ENCODE measurements at regions not wholly inside any gene's neighbourhood (a gene's known extent, or its start where the extent isn't known, plus 50 kb on each side); places are given as distances from the start of the nearest gene placed in this dataset.

GRCh38 chr5:57577432-57578175 lies 95.0 kb upstream of the ACTBL2 start:
- H2BK5ac ChIP-seq (ENCODE audit: low read depth, low read length): no peak overlapping the region
- ChIA-PET CTCF (ENCODE audit: partially characterized antibody) (interaction anchor here (1.0 kb wide), 1 partner anchor 73 kb away, joined by 3 read pairs; no protein-coding TSS in a partner anchor), POLR2A (ENCODE audit: partially characterized antibody) (no interaction called here)
- H2AK5ac ChIP-seq (ENCODE audit: low read depth, low read length): no peak overlapping the region
- H3K36me3 ChIP-seq (ENCODE audit: control insufficient read depth in 2 of 4, insufficient read depth in 4 of 4, low read length in 3 of 4): no peaks in the 10 kb centered on the region
- no peak overlapping the region for H4K91ac ChIP-seq (replicated peaks; ENCODE audit: insufficient read length, low read length)
- H3K23me2 ChIP-seq (ENCODE audit: low read depth, low read length): no peaks in the 10 kb centered on the region
- no peak overlapping the region for H2BK120ac ChIP-seq (replicated peaks; ENCODE audit: low read depth, low read length)
- H3K4me2 ChIP-seq (ENCODE audit: insufficient read depth in 1 of 2, low read depth in 2 of 2, low read length in 2 of 2): no peak overlapping the region
- TF ChIP-seq POU5F1 (IDR thresholded peaks at IDR 0.05; ENCODE audit: low read depth, low read length) (no peak), BCL11A (IDR thresholded peaks at IDR 0.05; ENCODE audit: low read depth in 2 of 2, low read length in 2 of 2) (no peak), MAX (IDR thresholded peaks at IDR 0.05) (no peak), SIN3A (conservative IDR thresholded peaks at IDR 0.05 in 1 of 2, IDR thresholded peaks at IDR 0.05 in 1 of 2; ENCODE audit: low read depth in 1 of 2, low read length in 2 of 2) (no peak), JUN (IDR thresholded peaks at IDR 0.05; ENCODE audit: low read depth, low read length) (no peak), CBX8 (IDR thresholded peaks at IDR 0.05; ENCODE audit: borderline replicate concordance, low read depth, low read length) (no peak), GTF2F1 (IDR thresholded peaks at IDR 0.05; ENCODE audit: borderline replicate concordance, low read depth, low read length) (no peak), KDM5A (IDR thresholded peaks at IDR 0.05; ENCODE audit: low read length) (no peak), NRF1 (IDR thresholded peaks at IDR 0.05; ENCODE audit: low read depth, low read length) (no peak), CTBP2 (IDR thresholded peaks at IDR 0.05; ENCODE audit: borderline replicate concordance, insufficient read depth, insufficient read length, low read length) (no peak), YY1 (IDR thresholded peaks at IDR 0.05; ENCODE audit: low read depth, low read length) (no peak), SIRT6 (IDR thresholded peaks at IDR 0.05; ENCODE audit: low read length) (no peak), SP2 (IDR thresholded peaks at IDR 0.05; ENCODE audit: low read length) (no peak), RFX5 (IDR thresholded peaks at IDR 0.05; ENCODE audit: borderline replicate concordance, low read depth, low read length) (no peak)
- no peaks in the 10 kb centered on the region for H3K79me2 ChIP-seq (ENCODE audit: control insufficient read depth in 1 of 2, insufficient read depth in 2 of 2, low read length in 2 of 2)
- no peak overlapping the region for H2AFZ ChIP-seq (ENCODE audit: low read length)
- no peak overlapping the region for H4K8ac ChIP-seq (ENCODE audit: extremely low read depth, insufficient read depth, low read length)
- FAIRE-seq (no peak), DNase-seq (ENCODE audit: low read depth in 1 of 2, low spot score in 2 of 2) (no peak)
- no peaks in the 10 kb centered on the region for H3K79me1 ChIP-seq (ENCODE audit: low read depth, low read length)
- no peak overlapping the region for H3K56ac ChIP-seq (replicated peaks; ENCODE audit: insufficient read length, low read depth, low read length)
- WGBS, 2 experiments (ENCODE audit: extremely low coverage in 1 of 2, insufficient coverage in 1 of 2, insufficient read length in 1 of 2, insufficient replicate concordance in 2 of 2, low coverage in 1 of 2, low lambda C conversion rate in 2 of 2, missing lambda C conversion rate in 1 of 2): 90% methylated on average over 8 of the region's 8 CpGs; no CpG with 5 or more reads in 1 of the 2 experiments
- no peak overlapping the region for H3K4ac ChIP-seq (replicated peaks; ENCODE audit: insufficient read length, low read depth, low read length)
- no peak overlapping the region for H3K23ac ChIP-seq (ENCODE audit: insufficient read length)
- no peaks in the 10 kb centered on the region for H4K20me1 ChIP-seq (replicated peaks in 1 of 2; ENCODE audit: control insufficient read depth in 1 of 2, insufficient read depth in 2 of 2, low read length in 2 of 2)
- no peak overlapping the region for H2BK15ac ChIP-seq (ENCODE audit: low read length)
- no peak overlapping the region for H3K18ac ChIP-seq (ENCODE audit: extremely low read depth, low read length)
- H3K9me3 ChIP-seq (ENCODE audit: insufficient read depth in 2 of 2, low read depth in 1 of 2, low read length in 1 of 2): 0 out of 4 replicates have a peak, but pooled peaks cover 0 to 3% of the 10 kb centered on the region in 2 experiments
- H3K27ac ChIP-seq (ENCODE audit: low read depth, low read length): no peak overlapping the region
- H2BK20ac ChIP-seq (ENCODE audit: low read length): no peak overlapping the region
- H4K5ac ChIP-seq (ENCODE audit: insufficient read length, low read depth, low read length): no peak overlapping the region
- no peak overlapping the region for H3K4me3 ChIP-seq (ENCODE audit: extremely low read depth in 1 of 4, insufficient read depth in 2 of 4, low read depth in 3 of 4, low read length in 4 of 4)
- no peak overlapping the region for H3K14ac ChIP-seq (ENCODE audit: insufficient read length)
- no peaks in the 10 kb centered on the region for H3K27me3 ChIP-seq (replicated peaks in 1 of 4; ENCODE audit: control insufficient read depth in 3 of 4, extremely low read depth in 1 of 4, insufficient read depth in 3 of 4, low read length in 3 of 4)
- no peak overlapping the region for H3K9ac ChIP-seq (replicated peaks in 1 of 4; ENCODE audit: extremely low read depth in 1 of 4, low read depth in 3 of 4, low read length in 3 of 4)
- no peaks in the 10 kb centered on the region for H3K4me1 ChIP-seq (replicated peaks in 1 of 4; ENCODE audit: control insufficient read depth in 3 of 4, insufficient read depth in 4 of 4, low read length in 3 of 4)
- H2BK12ac ChIP-seq (ENCODE audit: low read depth, low read length): no peak overlapping the region

Measured in H1 (cell line).